ENCODE measurements at regions not wholly inside any gene's neighbourhood (a gene's known extent, or its start where the extent isn't known, plus 50 kb on each side); places are given as distances from the start of the nearest gene placed in this dataset.

DNA sequence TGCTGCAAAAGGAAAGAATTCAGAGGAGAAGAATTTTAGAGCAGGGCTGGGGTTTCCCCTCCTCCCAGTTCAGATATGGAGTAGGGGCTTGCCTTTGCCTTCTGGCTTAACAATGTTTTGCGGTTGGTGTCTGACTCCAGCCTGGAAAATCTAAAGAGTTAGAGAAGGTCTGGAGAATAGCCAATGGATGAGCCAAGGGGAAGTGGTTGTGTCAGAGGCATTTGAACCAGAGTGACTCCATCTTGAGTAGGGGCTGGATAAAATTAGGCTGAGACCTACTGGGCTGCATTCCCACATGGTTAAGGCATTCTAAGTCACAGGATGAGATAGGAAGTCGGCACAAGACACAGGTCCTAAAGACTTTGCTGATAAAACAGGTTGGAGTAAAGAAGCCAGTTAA lies 133.7 kb downstream of the DIRAS2 start:
- no peak for DNase-seq (ENCODE audit: low spot score in 2 of 2)
- no peaks in the 10 kb centered on the region for H3K9me3 ChIP-seq
- H3K27ac ChIP-seq, result no peak overlapping the region
- no peaks in the 10 kb centered on the region for H3K27me3 ChIP-seq
- no peaks in the 10 kb centered on the region for H3K36me3 ChIP-seq
- TF ChIP-seq, protein P1, sequence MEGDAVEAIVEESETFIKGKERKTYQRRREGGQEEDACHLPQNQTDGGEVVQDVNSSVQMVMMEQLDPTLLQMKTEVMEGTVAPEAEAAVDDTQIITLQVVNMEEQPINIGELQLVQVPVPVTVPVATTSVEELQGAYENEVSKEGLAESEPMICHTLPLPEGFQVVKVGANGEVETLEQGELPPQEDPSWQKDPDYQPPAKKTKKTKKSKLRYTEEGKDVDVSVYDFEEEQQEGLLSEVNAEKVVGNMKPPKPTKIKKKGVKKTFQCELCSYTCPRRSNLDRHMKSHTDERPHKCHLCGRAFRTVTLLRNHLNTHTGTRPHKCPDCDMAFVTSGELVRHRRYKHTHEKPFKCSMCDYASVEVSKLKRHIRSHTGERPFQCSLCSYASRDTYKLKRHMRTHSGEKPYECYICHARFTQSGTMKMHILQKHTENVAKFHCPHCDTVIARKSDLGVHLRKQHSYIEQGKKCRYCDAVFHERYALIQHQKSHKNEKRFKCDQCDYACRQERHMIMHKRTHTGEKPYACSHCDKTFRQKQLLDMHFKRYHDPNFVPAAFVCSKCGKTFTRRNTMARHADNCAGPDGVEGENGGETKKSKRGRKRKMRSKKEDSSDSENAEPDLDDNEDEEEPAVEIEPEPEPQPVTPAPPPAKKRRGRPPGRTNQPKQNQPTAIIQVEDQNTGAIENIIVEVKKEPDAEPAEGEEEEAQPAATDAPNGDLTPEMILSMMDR (IDR thresholded peaks at IDR 0.05), result no peak
- TF ChIP-seq POLR2AphosphoS5 (IDR thresholded peaks at IDR 0.05) (no peak), POLR2A (IDR thresholded peaks at IDR 0.05) (no peak)
- H3K4me1 ChIP-seq, result no peaks in the 10 kb centered on the region
- intact Hi-C loops (cut with DNase I; ENCODE audit: low total_unique reads), result loop anchor here (10.0 kb wide), 1 partner anchor 1026 kb away; no protein-coding TSS in a partner anchor
- H3K4me3 ChIP-seq, result no peak overlapping the region

DNA sequence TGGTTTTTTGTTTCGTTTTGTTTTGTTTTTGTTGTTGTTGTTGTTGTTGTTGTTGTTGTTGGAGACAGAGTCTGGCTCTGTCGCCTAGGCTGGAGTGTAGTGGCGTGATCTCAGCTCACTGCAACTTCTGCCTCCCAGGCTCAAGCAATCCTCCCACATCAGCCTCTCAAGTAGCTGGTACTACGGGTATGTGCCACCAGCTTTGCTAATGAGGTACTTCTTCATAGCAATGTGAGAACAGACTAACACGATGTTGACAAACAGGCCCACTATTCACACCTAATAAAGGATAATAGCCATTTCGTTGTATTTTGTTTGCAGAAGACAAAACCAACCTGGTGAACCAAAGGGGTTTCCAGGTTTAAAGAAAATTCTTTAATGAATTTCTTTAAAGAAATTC lies 130.9 kb downstream of the DIRAS2 start:
- intact Hi-C loops (cut with DNase I; ENCODE audit: low total_unique reads), result no loop called here
- Histone ChIP-seq H3K4me1 (no peaks in the 10 kb centered on the region), H3K27me3 (no peaks in the 10 kb centered on the region), H3K4me3 (no peak overlapping the region), H3K36me3 (no peaks in the 10 kb centered on the region), H3K9me3 (no peaks in the 10 kb centered on the region), H3K27ac (no peak overlapping the region)
- TF ChIP-seq POLR2A (IDR thresholded peaks at IDR 0.05) (no peak), POLR2AphosphoS5 (IDR thresholded peaks at IDR 0.05) (no peak)
- TF ChIP-seq, protein P1 (IDR thresholded peaks at IDR 0.05), result no peak
- no peak for DNase-seq (ENCODE audit: low spot score in 2 of 2)

DNA sequence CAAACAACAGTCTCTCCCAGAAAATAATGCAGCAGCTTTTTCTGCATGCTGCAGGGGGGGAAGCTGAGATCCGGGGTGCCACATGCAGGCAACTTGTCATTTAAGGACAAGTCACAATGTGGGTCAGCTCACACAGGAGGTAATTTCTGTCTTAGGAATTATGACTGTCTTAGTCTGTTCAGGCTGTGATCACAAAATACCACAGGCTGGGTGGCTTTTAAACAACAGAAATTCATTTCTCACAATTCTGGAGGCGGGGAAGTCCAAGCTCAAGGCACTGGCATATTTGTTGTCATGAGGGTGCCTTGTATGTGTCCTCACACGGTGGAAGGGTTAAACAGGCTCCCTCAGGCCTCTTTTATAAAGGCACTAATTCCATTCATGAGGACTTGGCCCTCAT lies 127.7 kb downstream of the DIRAS2 start:
- Histone ChIP-seq H3K9me3 (no peaks in the 10 kb centered on the region), H3K27me3 (no peaks in the 10 kb centered on the region), H3K4me1 (no peaks in the 10 kb centered on the region), H3K27ac (no peak overlapping the region), H3K36me3 (no peaks in the 10 kb centered on the region), H3K4me3 (no peak overlapping the region)
- no peak for DNase-seq (ENCODE audit: low spot score in 2 of 2)
- intact Hi-C loops (cut with DNase I; ENCODE audit: low total_unique reads), result no loop called here
- TF ChIP-seq POLR2AphosphoS5 (IDR thresholded peaks at IDR 0.05), result no peak
- TF ChIP-seq, protein P1 (IDR thresholded peaks at IDR 0.05), result no peak
- TF ChIP-seq POLR2A (IDR thresholded peaks at IDR 0.05), result no peak

DNA sequence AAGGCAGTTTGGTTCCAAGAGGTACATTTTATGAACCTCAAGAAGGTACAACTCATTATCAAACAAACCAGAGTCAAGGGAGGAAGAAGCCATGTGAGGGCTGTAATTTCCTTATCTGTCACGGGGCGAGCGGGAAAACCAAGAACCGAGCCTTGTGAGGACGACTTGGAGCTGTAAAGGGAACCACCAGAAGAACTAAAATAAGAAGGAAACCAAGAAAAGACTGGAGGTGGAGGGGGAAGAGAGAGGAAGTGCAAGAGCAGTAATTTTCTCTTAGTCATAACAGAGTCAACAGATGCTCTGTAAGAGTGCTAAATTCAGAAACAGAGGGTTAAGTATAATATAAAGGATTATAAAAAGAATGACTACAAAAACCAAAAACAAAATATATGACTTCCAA lies 127.1 kb downstream of the DIRAS2 start:
- intact Hi-C loops (cut with DNase I; ENCODE audit: low total_unique reads), result no loop called here
- TF ChIP-seq POLR2AphosphoS5 (IDR thresholded peaks at IDR 0.05), result no peak
- TF ChIP-seq, protein P1 (IDR thresholded peaks at IDR 0.05), result no peak
- no peaks in the 10 kb centered on the region for H3K4me1 ChIP-seq

DNA sequence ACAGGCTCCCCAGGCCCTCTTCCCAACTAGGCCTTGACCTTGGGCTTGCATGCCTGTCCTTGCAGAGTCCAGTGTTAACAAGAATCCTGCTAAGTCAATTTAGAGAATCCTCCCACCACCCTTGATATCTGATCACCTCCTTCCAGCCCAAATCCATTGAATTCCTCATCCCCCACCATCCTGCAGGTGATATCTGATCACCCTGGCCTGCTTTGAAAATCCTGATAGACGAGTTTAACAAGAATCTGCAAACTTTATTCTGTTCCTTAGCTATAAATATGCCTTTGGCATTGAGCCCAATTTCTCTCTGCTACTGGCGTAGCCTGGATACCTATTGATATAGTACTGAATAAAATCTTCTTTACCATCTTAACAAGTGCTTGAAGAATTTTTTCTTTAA lies 125.5 kb downstream of the DIRAS2 start:
- Histone ChIP-seq H3K4me1 (no peaks in the 10 kb centered on the region), H3K27me3 (no peaks in the 10 kb centered on the region), H3K27ac (no peak overlapping the region), H3K4me3 (no peak overlapping the region), H3K9me3 (no peaks in the 10 kb centered on the region), H3K36me3 (no peaks in the 10 kb centered on the region)
- no peak for TF ChIP-seq POLR2AphosphoS5 (IDR thresholded peaks at IDR 0.05)
- TF ChIP-seq, protein P1 (IDR thresholded peaks at IDR 0.05), result no peak
- intact Hi-C loops (cut with DNase I; ENCODE audit: low total_unique reads), result loop anchor here (2.0 kb wide), 1 partner anchor 30 kb away; no protein-coding TSS in a partner anchor
- DNase-seq (ENCODE audit: low spot score in 2 of 2), result no peak

More for the DNA sequence above, 127.1 kb downstream of the DIRAS2 start:
- Histone ChIP-seq H3K9me3 (no peaks in the 10 kb centered on the region), H3K36me3 (no peaks in the 10 kb centered on the region), H3K4me3 (no peak overlapping the region), H3K27ac (no peak overlapping the region), H3K27me3 (no peaks in the 10 kb centered on the region)
- DNase-seq (ENCODE audit: low spot score in 2 of 2), result no peak

Data from breast epithelium (tissue), 4 donors.